NOMO-1 treated with DMSO at 0.1 percent for 48 hours (cell line): ENCODE measurements at regions not wholly inside any gene's neighbourhood (a gene's known extent, or its start where the extent isn't known, plus 50 kb on each side); places are given as distances from the start of the nearest gene placed in this dataset.

ENCODE experiments used
- DNase-seq: peaks from one replicate; lab custom pipeline; 2025; ENCODE audit not compliant: unreplicated experiment; lab: John Stamatoyannopoulos, UW

DNA sequence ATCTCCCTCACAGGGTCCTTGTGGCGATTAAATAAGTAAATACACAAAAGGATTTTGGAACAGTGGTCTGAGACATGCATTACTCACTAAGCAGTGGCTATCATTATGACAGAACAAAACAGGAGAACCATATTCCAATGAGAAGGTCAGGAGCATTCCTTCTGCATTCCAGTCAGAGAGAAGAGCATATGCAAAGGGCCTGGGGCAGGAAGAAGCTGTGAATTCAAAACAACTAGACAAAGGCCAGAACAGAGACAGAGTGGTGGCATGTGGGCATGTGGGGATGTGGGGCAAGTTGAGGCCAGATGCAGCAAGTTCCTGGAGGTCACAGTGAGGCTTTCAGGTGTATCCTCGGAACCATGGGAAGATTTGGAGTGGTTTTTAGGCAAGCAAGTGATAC is 70.1 kb upstream of the VRK1 start:
- DNase-seq: no peak

DNA sequence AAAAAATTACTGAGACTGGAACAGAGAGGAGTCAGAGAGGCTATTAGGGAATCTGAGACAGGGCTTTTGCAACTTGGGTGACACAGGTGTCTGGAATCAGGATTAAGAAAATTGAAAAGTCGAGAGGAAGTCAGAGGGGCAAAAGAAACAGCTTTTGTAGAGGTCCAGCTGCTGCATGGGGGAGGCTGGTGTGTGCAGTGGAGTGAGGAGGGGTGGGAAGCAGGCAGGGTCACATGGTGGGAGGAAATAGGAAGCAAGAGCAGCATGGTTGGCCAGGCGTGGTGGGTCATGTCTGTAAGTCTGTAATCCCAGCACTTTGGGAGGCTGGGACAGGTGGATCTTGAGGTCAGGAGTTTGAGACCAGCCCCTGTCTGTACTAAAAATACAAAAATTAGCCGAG is 69.7 kb upstream of the VRK1 start:
- DNase-seq: no peak

DNA sequence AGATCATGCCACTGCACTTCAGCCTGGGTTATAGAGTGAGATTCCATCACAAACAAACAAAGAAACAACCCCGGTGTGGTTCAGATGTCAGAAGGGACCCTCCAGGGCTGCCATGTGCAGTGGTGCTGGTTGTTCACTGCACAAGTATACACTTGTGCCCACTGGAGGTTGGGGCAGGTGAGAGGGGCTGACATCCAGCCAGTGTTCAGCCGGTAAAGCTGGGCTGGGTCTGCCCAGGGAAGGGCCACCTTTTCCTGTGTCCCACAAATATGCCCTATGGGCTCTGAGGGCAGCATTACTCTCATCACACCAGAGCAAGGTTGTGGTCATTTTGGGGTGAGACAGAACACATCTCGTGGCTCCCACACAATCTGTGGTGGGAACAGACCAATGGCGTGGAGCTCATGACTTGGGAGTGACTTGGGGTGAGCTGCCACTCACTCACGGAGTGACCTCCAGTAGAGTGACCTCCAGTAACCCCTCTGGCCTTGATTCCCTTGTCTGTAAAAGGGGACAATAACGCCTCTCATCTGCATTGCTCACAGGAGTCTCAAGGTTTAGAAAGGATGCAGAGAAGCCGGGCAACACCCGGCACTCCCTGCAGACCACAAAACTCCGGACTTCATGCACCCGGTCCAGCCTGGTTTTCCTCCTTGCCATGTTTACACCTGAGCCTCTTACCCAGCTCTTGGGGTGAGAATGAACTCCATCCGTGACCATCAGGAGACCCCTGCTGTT is 69.0 kb upstream of the VRK1 start:
- no peak for DNase-seq

DNA sequence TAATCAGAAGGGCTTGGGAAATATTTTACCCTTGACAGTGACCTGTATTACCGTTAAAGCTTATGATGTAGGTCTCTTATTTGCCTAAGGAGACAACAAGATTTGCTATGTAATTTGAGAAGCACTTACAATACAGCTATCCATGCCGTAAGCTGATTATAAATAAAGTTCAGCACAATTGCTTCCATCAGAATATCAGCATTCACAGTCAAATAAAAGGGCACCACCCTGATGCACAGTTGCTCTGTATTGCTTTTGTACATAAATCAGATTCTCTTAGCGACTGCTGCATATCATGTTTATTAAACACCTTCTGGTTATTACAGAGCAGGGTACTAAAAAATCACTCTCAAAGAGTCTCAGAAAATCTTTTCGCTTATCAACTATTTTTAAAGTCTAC is 67.3 kb upstream of the VRK1 start:
- no peak for DNase-seq

DNA sequence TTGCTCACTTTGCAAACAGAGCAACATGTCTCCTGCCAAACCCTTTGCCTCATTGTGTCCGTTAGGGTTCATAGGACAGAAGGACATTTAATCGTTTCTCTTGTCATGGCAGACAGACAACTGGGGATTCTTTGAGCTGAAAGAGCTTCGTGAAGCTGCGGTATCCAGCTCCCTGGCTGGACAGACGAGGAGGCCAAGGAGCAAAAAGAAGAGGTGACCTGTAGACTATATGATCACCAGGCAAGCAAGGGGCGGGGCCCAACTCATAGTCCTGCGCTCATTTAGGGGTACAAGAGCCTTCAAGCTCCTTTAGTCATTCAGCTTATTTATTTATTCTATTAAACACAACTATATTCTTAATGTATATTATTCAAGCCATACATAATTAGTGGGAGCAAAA is 66.8 kb upstream of the VRK1 start:
- DNase-seq: no peak

DNA sequence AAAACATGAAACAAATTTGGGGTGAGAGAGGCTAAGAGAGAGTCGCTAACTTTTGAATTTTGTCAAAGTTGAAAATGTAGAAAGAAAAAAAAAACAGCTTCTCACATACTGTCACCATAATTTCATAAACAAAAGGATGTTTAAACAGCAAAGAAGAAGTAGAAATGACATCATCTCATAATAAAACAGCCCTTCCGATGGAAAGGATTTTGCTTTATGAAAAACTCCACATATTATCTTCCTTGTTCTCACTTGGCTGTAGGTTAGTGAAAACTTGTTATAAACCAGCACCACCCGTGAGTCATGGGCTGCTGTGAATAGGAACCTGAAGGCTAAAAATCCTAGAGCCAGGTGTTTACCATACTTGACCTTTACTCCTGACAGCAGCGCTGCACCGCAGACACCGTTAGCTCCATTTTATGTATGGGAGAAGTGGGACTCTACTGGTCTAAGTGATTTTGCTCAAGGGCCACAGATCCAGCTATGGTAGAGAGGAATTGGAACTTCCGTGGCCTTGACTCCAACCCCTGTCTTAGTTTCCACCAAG is 63.0 kb upstream of the VRK1 start:
- DNase-seq: no peak

DNA sequence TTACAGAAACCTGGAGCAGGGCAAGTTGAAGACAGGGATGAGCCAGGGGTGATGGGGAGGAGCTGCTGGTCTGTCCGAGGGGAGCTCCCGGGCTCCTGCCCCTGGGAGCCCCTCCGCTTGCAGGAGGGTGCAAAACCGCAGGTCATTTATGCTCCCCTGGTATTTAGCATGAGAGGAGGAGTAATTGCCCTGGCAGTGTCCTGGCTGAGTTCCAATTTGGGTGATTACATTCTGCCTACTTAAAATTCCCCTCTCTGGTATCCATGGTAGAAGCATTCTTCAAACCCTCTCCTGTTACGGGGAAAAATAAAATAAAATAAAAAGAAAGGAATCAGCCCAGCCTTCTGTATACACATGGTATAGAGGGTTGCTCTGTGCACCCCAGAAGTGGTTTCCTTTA is 61.7 kb upstream of the VRK1 start:
- DNase-seq: no peak

DNA sequence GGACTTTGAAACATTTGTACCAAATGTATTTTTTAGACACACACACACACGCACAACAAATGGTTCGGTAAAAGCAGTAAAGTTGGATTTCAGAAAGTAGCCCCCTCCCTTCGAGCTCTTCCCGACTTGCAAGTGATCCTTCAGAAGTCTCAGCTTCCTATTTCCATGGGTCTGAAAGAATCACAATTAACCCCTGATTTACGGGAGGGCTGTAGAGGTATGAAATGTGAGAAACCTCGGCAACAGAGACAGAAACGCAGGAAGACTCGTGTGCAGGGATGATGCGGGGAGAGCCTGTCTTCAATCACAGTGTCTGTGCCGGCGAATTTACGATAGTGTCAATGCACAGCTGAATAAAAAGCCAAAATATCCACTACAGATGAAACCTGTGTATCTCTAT is 60.7 kb upstream of the VRK1 start:
- no peak for DNase-seq

DNA sequence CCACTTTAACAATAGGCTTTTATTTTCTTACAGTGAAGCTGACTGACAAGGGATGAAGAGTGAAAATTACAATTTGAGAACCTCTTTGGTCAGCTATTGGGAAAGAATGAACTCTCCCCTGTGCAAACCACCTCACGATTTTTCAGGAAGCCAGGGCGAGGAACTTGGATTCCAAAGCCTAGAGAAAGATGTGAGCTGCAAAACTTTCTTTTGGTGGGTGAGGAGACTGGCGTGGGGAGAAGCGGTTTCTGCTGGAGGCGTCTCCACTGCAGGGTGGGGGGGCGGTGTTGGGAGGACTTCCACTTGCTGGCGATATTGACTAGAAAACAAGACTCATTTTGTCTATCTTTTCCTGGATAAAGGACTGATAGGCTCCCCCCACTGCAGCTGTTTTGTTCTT is 59.3 kb upstream of the VRK1 start:
- DNase-seq: peak; percentile 43

DNA sequence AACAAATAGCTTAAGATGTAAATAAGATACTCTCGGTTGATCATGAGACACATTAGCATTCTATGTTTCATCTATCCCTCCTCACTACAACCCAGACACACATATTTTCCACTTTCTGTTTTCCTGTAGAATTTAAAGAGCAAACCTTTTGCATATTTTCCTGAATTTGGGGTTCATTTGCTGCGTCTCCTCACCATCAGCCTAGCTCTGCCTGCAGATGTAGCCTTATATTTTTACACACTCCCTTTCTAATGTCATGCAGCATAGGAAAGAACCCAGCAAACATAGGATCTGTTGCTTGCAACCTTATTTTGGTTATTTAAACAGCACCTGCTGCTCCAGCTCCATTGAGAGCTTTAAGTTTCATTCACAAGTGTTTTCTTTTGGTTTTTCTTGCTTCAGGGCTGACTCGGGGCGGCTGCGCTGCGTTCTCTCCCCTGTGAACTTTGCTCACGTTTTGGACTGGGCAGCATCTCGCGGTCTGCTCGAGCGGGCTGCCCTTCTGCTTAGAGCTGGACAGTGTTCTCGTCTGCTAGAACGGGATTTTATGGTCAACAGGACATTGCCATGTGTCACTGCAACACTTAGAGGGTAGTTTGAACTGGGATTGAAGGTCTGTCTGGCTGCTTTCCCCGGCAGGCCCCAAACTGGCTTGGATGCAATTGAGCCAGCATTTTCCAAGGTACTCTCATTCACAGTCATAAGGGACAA is 57.8 kb upstream of the VRK1 start:
- DNase-seq: no peak

DNA sequence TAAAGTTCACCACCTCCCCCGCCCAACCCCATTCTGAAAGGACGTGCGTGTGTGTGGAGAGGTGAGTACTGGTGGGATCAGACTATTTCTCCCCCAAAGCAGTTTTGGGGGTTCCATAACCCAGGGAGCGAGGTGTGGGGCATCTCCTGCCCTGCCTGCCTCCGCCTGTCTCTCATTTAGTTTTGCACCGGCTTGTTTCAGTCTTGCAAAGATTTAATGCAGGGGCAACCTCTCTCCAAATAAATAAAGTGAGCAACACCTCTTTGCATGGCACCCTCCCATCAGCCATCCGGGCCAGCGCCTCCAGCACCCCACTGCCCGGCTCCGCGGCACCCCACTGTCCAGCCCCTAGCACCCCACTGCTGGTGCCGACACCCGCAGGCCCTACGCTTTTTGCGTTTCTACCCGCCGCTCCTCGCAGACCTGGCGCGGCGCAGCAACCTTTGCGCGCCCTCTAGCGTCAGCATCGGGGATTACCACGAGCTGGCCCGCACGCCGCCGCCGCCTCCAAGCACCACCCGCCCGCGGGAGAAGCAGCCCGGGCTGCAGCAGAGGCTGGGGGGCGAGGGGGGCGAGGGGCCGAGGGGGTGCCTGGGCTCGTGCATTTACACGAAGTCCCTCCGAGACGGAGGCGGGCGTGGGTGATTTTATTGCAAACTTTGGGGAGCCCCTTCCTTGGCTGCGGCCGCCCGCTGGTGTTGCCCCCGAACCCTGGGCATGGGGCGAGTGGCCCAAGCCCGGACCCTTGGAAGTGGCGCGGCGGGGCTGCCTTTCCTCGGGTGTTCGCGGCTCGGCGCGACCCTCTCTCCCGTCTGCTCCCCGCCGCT is 55.8 kb upstream of the VRK1 start:
- DNase-seq: peak; percentile 45

DNA sequence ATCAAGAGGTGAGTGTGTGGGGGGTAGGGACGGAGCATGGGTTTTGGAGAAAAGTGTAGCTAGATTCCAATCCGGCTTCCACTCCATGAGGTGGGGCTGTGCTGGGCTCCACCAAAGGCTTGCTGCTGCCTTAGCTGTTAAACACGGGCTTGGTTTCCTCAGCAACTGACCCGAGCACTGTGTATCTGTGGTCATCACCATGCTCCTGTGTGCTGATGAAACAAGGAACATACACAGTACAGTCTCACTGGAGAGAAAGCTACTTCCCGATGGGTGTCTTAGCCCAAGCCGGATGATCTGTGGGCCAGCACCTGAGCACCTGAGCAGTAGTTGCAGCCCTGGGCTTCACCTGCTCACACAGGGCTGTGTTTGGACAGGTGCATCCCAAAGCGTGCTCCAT is 52.9 kb upstream of the VRK1 start:
- DNase-seq: no peak

DNA sequence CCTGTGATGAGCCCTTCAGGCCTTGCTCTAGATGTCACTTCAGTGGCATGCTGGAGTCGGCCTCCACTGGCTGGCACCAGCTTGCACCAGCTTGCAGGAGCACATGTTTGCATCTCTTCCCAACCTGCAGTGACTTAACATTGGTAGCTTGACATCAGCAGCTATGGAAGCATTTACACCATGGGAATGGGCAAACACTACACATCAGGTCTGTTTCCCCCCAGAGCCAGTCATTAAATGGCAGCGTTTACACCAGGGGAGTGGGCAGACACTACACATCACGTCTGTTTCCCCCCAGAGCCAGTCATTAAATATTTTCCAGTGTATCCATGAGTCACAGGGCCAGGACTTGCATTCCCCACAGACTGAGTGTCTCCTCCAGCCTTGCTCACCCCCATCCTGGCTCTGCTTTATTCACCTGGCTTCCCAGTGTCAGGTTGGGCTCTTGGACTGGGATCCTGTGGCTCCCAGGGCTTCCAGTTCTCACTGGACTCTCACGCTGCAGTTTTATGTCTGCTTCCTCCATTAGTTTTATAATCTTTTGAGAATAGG is 51.6 kb upstream of the VRK1 start:
- DNase-seq: no peak

DNA sequence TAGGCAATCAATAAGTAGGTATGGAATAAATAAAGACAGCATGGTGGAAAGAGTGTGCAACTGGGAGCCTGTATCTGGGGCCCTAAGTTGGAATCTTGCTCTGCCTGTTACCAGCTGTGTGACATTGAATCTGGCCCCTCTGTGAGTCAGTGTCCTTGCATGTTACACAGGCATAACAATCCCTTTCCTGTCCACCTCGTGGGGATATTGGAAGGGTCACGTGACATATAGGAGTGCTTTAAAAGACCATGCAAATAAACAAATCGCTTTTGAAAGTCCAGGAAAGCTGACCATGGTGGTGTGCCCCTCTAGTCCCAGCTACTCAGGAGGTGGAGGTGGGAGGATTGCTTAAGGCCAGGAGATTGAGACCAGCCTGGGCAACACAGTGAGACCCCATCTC is 51.1 kb upstream of the VRK1 start:
- DNase-seq: no peak

DNA sequence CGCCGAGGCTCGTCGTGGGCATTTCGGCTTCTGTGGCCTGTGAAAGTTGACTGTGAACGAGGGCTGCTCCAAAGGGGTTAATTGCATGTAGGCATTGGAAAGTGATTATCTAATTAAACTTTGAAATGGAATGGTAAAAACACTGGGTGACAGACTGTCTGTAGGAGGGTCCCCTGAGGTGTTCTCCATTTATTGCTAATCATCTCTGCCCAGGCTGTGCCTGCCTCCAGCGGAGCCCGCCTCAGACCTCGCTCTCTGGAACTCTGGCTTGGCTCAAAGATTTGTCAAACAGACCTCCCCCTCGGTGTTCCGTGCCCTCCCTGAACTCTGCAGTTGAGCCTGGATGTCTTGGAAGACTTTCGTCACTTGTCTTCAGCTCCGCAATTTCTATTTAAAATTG is 50.2 kb upstream of the VRK1 start:
- DNase-seq: no peak
